ENCODE measurements at regions not wholly inside any gene's neighbourhood (a gene's known extent, or its start where the extent isn't known, plus 50 kb on each side); places are given as distances from the start of the nearest gene placed in this dataset.

DNA sequence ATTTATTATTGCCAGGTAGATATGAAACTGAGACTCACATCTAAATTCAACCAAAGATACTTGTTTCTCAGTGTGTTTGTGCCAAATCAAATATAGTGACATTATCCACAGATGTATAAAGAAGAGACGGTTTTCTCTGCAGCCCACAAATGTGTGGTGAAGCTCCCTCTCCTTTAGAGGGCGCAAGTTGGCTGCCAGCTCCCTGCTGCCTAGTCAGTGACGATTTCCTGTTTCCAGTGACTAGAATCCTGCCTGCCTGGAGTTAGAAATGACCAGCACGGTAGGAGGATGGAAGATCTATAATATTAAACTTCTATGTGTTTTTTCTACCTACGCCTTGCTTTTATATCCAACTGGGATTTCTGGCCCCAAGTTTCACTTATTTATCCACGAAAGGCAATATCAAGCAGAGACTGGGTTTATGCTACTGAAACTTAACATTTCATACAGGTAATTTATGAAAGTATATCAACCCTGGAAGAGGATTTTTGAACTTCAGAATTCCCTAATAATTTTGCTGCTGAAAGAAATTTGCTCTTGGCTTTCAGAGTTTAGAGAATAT, 1793.7 kb upstream of the TENM3 start:
- TF ChIP-seq POLR2A (IDR thresholded peaks at IDR 0.05) (no peak), CTCF (IDR thresholded peaks at IDR 0.05) (no peak)
